Uterus (tissue), 3 donors: ENCODE measurements at regions not wholly inside any gene's neighbourhood (a gene's known extent, or its start where the extent isn't known, plus 50 kb on each side); places are given as distances from the start of the nearest gene placed in this dataset.

ENCODE experiments used
- DNase-seq, 2 donors: peaks; one replicate each; pipeline ENCODE4 v3.0.0-alpha.2; 2019 to 2020
- H3K27ac ChIP-seq, 2 donors: fragments of 200-600 bp; sonication (generic); 1 replicate in 1 of 2; 2 replicates in 1 of 2; pipeline ENCODE4 v1.5.1; 2016 to 2018
- H3K27me3 ChIP-seq, 2 donors: fragments of 200-600 bp; sonication (generic); one replicate each; pipeline ENCODE4 v1.5.1; 2018 to 2019; ENCODE audit warnings: control low read depth in 1 of 2
- H3K36me3 ChIP-seq, 2 donors: fragments of 200-600 bp; sonication (generic); one replicate each; pipeline ENCODE4 v1.5.1; 2019; ENCODE audit warnings: control low read depth in 1 of 2
- H3K4me1 ChIP-seq, 2 donors: fragments of 200-600 bp; sonication (generic); one replicate each; pipeline ENCODE4 v1.5.1; 2018 to 2019; ENCODE audit warnings: control low read depth in 1 of 2
- H3K4me3 ChIP-seq, 2 donors: fragments of 200-600 bp; sonication (generic); 1 replicate in 1 of 2; 2 replicates in 1 of 2; pipeline ENCODE4 v1.5.1; 2018 to 2019; ENCODE audit warnings: mild to moderate bottlenecking in 1 of 2
- H3K9me3 ChIP-seq, 2 donors: fragments of 200-600 bp; sonication (generic); one replicate each; pipeline ENCODE4 v1.5.1; 2019; ENCODE audit warnings: control low read depth in 1 of 2
- POLR2A ChIP-seq, 2 donors: fragments of 450-650 bp; IDR thresholded peaks; one replicate each; pipeline ENCODE4 v1.6.1; 2016; ENCODE audit warnings: antibody characterized with exemption in 2 of 2, mild to moderate bottlenecking in 1 of 2, moderate library complexity in 1 of 2
- intact Hi-C: fragments of 100-400 bp; cut with DNase I; formaldehyde crosslinking; loops from one replicate; pipeline ENCODE4 v1.15.1; 2023; ENCODE audit warnings: low total_unique reads
- TF ChIP-seq, protein P1 (sequence below), 4 experiments: fragments of 200-600 bp in 2 of 4; fragments of 450-650 bp in 2 of 4; sonication (generic) in 2 of 4; IDR thresholded peaks; one replicate each; pipeline ENCODE4 v1.5.1; 2016 to 2019; ENCODE audit warnings: antibody characterized with exemption in 4 of 4, mild to moderate bottlenecking in 2 of 4, moderate library complexity in 1 of 4
- donor health status: DM: yes; HTN: yes; CAD: no.

DNA sequence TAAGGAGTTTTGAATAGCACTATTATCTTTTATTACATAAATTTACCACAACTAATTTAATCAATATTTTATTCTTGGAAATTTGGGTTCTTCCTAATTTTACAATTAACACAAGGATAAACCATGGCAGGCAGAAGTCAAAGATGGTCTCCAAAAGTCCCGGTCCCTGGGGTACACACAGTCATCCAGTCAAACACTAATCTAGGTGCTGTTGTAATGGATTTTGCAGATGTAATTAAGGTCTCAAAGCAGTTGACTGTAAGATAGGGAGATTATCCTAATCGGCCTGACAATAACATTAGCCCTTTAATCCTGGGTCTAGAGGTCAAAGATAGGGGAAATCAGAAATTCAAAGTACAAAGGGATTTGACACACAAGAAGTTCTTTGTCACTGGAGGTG lies 57.5 kb upstream of the HTR1A start:
- no peaks in the 10 kb centered on the region for H3K9me3 ChIP-seq
- intact Hi-C loops, result no loop called here
- DNase-seq, result no peak
- no peaks in the 10 kb centered on the region for H3K27me3 ChIP-seq
- no peak overlapping the region for H3K4me3 ChIP-seq
- H3K27ac ChIP-seq, result no peak overlapping the region
- no peaks in the 10 kb centered on the region for H3K4me1 ChIP-seq
- no peaks in the 10 kb centered on the region for H3K36me3 ChIP-seq
- no peak for TF ChIP-seq POLR2A (IDR thresholded peaks at IDR 0.05)
- TF ChIP-seq, protein P1, sequence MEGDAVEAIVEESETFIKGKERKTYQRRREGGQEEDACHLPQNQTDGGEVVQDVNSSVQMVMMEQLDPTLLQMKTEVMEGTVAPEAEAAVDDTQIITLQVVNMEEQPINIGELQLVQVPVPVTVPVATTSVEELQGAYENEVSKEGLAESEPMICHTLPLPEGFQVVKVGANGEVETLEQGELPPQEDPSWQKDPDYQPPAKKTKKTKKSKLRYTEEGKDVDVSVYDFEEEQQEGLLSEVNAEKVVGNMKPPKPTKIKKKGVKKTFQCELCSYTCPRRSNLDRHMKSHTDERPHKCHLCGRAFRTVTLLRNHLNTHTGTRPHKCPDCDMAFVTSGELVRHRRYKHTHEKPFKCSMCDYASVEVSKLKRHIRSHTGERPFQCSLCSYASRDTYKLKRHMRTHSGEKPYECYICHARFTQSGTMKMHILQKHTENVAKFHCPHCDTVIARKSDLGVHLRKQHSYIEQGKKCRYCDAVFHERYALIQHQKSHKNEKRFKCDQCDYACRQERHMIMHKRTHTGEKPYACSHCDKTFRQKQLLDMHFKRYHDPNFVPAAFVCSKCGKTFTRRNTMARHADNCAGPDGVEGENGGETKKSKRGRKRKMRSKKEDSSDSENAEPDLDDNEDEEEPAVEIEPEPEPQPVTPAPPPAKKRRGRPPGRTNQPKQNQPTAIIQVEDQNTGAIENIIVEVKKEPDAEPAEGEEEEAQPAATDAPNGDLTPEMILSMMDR (IDR thresholded peaks at IDR 0.05), result no peak

DNA sequence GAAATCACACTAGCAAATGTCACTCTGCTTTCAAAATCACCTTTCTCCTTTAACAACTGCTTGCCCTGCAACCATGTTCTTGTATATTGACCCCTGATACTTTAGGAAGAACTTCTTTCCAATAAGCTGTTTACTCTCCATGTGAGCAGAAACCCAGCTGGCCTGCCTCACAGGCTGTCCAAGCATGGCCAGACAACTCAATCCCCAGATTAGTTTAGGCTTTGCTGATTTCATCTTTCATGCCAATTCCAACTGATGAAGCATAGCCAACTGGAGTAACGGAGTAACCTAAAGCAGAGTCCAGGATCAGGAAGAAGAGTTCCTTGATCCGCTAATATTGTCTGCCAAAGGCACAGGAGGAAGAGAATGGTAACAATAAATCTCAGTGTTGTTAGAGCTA lies 56.7 kb upstream of the HTR1A start:
- Histone ChIP-seq H3K4me1 (no peaks in the 10 kb centered on the region), H3K27me3 (no peaks in the 10 kb centered on the region), H3K9me3 (no peaks in the 10 kb centered on the region), H3K4me3 (no peak overlapping the region), H3K27ac (no peak overlapping the region), H3K36me3 (no peaks in the 10 kb centered on the region)
- DNase-seq, result no peak
- no peak for TF ChIP-seq POLR2A (IDR thresholded peaks at IDR 0.05)
- TF ChIP-seq, protein P1 (IDR thresholded peaks at IDR 0.05), result no peak
- intact Hi-C loops, result no loop called here

DNA sequence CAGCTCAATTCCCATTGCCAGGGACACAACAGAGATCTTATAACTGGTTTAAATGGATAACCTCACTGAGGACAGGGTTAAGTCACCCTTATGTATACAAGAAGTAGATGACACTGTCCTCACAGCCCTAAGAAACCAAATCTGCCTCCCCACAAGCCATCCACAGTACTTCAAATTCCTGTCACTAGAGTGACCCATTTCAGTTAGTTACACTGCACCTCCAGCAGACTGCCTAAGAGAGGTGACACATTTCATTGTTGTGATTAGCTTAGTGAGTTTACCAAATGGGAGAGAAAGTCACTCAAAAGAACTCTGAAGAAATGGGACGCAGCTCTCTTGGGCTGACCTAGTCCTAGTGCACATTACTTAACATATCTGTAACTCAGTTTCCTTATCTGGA lies 53.6 kb upstream of the HTR1A start:
- no peak overlapping the region for H3K4me3 ChIP-seq
- no peaks in the 10 kb centered on the region for H3K36me3 ChIP-seq
- intact Hi-C loops, result no loop called here
- no peak for DNase-seq
- H3K27ac ChIP-seq, result no peak overlapping the region
- no peaks in the 10 kb centered on the region for H3K4me1 ChIP-seq
- no peak for TF ChIP-seq POLR2A (IDR thresholded peaks at IDR 0.05)
- TF ChIP-seq, protein P1 (IDR thresholded peaks at IDR 0.05), result no peak
- H3K9me3 ChIP-seq, result no peaks in the 10 kb centered on the region
- H3K27me3 ChIP-seq, result no peaks in the 10 kb centered on the region
